KOPT-K1 (cell line): ENCODE measurements at regions not wholly inside any gene's neighbourhood (a gene's known extent, or its start where the extent isn't known, plus 50 kb on each side); places are given as distances from the start of the nearest gene placed in this dataset.

Source experiments
- H3K27ac ChIP-seq: fragments of 200-600 bp; sonication (generic); 2 replicates; pipeline ENCODE4 v1.5.1; 2016; ENCODE audit warnings: antibody characterized with exemption, mild to moderate bottlenecking, low read depth, low read length; ENCODE audit not compliant: poor library complexity, severe bottlenecking
- H3K36me3 ChIP-seq: fragments of 200-600 bp; sonication (generic); 2 replicates; pipeline ENCODE4 v1.5.1; 2017; ENCODE audit warnings: antibody characterized with exemption, mild to moderate bottlenecking, low read length, moderate library complexity; ENCODE audit not compliant: insufficient read depth
- H3K9me3 ChIP-seq: fragments of 200-600 bp; sonication (generic); 2 replicates; pipeline ENCODE4 v1.5.1; 2017; ENCODE audit warnings: antibody characterized with exemption, low read length, mild to moderate bottlenecking; ENCODE audit not compliant: insufficient read depth, poor library complexity, severe bottlenecking

DNA sequence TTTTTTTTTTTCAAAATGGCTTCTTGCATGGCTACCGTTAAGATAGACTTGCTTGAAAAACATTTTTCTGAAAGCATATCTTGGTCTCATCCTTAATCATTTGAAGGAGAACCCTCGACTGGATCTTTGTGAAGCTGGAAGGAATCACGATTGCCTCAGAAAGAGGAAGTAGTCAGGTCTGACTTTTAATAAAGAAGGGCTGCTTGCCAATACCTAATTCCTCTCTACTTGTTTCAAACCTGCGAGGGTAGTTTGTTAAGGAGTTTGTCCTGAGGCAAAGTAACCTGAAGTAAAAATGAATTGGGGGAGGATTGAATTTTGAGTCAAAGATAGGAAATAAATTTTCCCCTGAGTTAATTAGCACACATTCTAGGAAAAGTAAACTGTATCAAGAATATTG lies 288.1 kb upstream of the MAP3K7 start:
- Histone ChIP-seq H3K27ac (no peak overlapping the region), H3K36me3 (no peaks in the 10 kb centered on the region), H3K9me3 (no peaks in the 10 kb centered on the region)

DNA sequence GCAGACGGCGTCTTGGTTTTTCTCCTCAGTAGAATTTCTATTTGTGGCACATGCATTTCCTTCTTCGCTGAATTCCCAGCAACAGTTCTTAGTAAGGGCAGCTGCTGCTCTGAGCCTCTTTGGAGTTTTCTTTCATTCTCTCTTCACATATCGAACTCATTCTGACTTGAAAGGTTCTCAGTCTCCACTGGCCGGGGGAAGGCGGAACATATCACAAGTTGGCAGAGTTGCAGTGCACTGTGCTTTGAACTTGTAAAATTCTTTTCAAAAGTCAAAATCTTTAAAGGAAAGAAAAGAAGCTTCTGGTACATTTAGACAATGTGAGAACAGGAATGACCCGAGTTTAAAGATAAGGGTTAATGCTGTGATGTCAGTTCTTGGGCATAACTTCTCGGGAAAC lies 286.1 kb upstream of the MAP3K7 start:
- no peaks in the 10 kb centered on the region for H3K36me3 ChIP-seq
- H3K27ac ChIP-seq: no peak overlapping the region
- no peaks in the 10 kb centered on the region for H3K9me3 ChIP-seq

DNA sequence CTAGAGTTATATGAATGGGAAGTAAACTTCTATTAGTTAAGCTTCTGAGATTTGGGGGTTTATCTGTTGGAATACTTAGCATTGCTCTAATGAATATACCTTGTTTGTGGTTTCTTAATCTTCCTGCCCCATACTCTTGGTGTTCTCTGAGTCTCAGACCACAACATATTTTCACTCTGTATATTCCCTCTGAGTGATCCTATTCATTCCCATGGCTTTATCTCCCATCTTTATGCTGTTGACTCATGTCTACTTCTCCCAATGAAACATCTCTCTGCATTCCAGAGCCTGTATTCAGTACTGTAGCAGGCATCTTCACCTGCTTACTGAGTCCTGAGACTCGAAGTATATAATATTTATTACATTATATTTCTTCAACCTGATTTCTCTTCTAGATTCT lies 283.7 kb upstream of the MAP3K7 start:
- Histone ChIP-seq H3K27ac (no peak overlapping the region), H3K36me3 (no peaks in the 10 kb centered on the region), H3K9me3 (no peaks in the 10 kb centered on the region)

DNA sequence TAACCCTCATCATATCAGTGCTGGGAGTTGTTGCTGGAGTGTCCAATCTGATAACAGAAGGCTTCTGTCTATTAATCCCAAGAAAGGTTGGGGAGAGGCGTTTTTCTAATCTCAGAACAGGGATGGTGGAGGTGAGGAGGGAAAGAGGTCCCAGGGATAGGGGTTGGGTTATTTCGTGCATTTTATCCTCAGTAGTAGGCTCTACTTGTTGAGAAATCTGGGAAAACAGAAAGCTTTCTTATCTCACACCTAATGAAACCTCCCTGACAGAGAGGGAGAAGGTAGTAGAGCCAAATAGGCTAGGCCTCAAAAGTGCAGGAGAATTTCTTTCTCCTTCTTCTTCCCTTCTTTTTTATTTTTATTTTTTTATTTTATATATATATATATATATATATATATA lies 281.8 kb upstream of the MAP3K7 start:
- Histone ChIP-seq H3K9me3 (no peaks in the 10 kb centered on the region), H3K27ac (no peak overlapping the region), H3K36me3 (no peaks in the 10 kb centered on the region)

DNA sequence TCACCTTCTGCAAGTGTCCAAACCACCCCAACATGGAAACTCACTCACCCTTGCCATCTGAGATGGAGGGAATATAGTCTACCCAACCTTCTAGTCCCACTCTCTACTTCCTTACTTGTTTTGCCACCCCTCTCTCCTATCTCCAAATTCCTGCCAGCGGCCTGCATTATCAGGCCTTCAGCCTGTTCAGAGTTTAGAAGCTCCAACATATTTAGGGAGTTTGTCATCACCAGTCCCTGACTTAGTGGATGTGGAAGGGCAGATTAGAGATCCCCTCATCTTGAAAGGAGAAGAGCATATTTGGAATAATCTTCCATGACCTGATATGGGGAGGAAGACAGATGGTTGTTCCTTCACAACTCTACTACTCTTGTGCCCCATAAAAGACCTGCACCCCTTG lies 281.4 kb upstream of the MAP3K7 start:
- Histone ChIP-seq H3K36me3 (no peaks in the 10 kb centered on the region), H3K9me3 (no peaks in the 10 kb centered on the region), H3K27ac (no peak overlapping the region)

DNA sequence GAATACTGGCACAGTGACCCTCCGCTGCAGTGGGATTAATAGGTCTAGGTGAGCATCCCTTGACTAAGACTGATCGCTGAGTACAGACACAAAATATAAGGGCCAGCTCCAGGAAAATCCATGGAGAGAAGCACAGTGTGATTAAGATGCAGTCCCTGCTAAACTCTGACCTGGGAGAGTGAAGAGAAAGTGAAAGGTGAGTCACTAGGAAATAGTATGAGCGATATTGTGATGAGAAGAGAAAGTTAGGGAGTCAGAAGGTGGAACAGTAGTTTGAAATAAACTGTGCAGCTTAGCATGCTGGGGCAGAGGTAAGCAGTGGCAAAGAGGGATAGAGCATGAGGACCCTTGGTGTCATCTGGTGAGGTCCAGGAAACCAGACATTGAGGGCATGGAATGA lies 278.6 kb upstream of the MAP3K7 start:
- H3K9me3 ChIP-seq: no peaks in the 10 kb centered on the region
- no peak overlapping the region for H3K27ac ChIP-seq
- H3K36me3 ChIP-seq: no peaks in the 10 kb centered on the region

DNA sequence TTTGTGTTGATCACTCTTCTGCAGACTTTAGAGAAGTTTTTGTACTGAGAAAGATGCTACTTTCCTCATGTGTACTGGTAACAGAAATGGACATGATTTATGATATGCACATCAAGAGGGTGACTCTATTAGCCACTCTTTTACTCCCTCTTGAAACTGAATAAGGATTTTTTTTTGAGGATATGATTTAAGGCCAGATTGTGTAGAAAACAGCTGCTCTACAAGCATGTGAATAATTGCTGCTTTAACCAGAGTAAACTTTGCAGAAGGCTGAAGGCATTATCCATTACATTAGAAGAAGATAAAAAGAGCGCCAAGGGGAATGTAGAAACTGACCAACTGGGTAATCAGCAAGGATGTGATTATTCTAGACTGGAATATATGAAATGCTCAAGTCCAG lies 276.2 kb upstream of the MAP3K7 start:
- no peaks in the 10 kb centered on the region for H3K36me3 ChIP-seq
- H3K9me3 ChIP-seq: no peaks in the 10 kb centered on the region
- H3K27ac ChIP-seq: no peak overlapping the region

DNA sequence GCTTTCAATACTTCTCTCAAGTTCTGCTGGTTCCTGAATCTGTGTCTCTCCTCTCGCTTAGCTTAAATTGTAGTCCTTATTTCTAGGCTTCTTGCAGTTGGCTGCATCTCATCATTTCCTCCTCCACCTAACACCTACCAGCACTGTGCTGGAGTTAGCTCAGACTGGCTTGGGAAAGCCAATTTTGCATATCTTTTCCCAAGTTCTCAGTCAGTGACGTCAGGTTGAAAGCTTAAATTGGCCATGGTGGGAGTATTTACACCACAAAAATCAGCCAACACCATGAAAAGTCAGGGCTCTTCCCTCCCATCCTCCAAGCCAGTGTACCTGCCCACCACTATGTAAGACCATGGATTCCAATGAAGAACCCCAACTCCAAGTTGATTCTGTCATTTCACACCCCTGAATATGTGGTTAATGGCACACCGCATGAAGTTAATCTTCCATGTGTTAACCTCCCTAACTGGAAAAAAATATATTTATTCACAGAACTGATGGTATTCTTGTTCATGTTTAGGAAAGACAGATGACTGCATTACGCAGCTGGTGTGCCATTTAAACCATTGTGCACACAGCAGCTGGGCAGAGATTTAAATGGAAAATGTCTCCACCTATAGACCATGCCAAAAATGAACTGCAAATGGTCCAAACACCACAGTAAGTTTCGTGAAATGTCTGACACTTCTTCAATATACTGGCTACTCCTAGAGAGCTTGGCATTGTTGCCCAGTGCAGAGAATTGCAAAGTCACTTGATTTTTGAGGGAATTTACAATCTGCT lies 274.1 kb upstream of the MAP3K7 start:
- Histone ChIP-seq H3K36me3 (no peaks in the 10 kb centered on the region), H3K9me3 (no peaks in the 10 kb centered on the region), H3K27ac (no peak overlapping the region)

DNA sequence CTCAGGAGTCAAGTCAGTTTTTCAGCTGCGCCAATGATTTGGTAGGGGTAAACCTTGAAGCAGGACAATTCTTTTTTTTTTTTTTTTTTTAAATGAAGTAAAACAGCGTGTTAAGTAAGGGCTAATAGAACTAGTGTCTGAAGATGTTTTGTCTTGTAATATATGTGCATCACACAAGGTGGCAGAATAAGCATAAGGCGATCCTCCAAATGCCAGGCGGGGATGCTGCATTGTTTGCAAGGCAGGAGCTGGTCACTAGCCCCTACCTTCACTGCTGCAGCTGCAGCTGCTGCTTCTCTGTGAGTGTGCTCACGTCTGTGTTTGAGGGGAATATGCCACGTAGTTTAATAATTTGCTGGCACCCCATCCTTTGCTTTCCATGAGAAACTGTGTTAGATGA lies 272.7 kb upstream of the MAP3K7 start:
- H3K9me3 ChIP-seq: no peaks in the 10 kb centered on the region
- H3K36me3 ChIP-seq: no peaks in the 10 kb centered on the region
- H3K27ac ChIP-seq: no peak overlapping the region

DNA sequence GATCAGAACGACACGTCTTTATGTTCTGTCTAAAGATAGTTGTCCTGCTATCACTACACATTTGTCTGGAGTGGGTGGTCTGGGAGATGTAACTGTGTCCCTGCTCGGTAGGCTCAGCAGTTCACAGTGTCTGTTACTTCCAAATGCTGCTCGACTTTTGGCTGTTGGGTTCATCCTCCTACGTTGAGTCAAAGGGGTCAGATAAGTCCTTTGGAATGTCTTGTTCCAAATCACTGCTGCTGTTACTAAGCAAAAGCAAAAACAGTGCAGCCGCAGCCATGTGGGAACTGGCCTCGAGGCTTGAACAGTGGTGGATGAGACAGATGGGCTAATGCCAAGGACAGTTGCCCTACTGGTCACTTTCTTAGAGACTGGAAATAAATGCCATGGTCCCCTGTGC lies 272.2 kb upstream of the MAP3K7 start:
- H3K27ac ChIP-seq: no peak overlapping the region
- H3K36me3 ChIP-seq: no peaks in the 10 kb centered on the region
- H3K9me3 ChIP-seq: no peaks in the 10 kb centered on the region

DNA sequence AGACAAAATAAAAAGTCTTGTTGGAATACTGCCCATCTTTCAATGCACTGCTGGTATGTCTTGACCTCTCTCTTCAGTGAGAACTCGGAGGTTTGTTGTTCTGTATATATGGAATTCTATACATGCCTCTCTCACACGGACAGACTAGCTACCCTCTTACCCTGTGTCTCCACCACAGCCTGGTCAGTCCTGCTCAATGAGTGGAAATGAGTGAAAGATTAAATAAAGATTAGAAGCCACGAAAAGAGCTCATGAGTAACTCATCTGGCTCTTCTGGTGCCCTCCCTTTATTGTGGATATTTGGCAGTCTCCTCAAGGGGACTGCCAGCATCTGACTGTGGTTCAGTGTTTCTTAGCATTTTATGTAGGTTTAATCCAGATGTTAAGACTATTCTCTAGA lies 262.8 kb upstream of the MAP3K7 start:
- Histone ChIP-seq H3K36me3 (no peaks in the 10 kb centered on the region), H3K27ac (no peak overlapping the region), H3K9me3 (no peaks in the 10 kb centered on the region)

DNA sequence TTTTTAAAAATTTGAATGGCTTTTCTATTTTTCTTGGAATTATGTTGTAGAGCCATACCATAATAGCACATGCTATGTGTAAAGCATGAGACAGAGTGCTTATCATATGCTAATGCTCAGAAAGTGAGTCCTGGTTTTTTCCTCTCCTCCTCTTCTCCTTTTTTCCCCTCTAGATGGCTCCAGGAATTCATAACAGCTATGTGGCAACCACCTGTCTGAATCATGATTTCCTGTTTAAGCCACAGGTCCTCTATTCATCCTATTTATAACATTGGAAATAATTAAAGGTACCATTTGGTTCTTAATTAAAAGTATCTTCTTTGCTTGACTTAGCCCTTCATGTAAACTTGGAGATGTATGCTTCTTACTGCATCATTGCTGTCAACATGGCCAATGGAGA lies 260.0 kb upstream of the MAP3K7 start:
- Histone ChIP-seq H3K9me3 (no peaks in the 10 kb centered on the region), H3K27ac (no peak overlapping the region), H3K36me3 (no peaks in the 10 kb centered on the region)

DNA sequence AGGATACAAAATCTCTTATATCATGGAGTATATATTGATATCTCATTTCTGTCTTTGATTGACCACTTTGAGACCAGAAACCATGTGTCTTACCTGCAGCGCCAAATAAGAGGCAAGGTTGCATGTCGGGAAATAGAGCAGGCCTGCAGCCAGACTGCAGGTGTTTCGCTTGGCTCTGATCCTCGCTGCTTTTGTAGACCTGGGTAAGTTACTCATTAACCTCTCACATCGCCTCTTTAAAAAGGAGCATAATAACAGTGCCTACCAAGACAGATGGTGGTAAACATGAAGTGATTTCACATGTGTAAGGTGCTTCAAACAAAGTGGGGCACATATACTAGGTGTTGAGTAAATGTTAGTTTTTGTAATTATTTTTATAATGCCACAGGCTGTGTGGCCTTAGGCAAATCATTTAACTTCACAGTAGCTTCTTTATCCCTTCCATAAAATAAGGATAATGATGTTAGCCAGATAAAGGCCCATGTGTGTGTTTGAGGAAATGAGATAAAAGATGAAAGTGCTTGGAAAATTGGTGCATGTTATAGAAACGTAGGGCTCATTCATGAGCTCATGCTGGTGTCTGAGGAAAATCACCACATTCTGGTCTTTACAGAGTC lies 248.8 kb upstream of the MAP3K7 start:
- Histone ChIP-seq H3K36me3 (no peaks in the 10 kb centered on the region), H3K27ac (no peak overlapping the region)

DNA sequence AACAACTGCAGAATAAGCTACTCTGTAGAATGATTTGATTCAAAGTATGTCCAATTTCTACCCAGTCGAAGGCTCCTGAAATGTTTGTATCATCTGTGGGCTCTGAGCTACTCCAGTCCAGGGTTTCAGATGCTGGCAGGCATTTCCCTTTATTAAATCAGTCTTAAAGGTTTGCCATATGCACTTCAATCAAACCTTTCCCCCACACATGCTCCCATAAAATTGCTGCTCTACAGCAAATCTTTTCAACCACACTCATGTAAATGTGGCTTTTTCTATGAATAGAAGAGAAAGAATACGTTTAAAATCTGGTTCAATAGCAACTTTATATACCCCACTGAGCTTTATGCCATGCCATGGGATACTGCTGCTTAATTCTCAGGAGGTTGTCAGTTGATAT lies 242.4 kb upstream of the MAP3K7 start:
- no peaks in the 10 kb centered on the region for H3K9me3 ChIP-seq
- no peak overlapping the region for H3K27ac ChIP-seq
- no peaks in the 10 kb centered on the region for H3K36me3 ChIP-seq

More for the DNA sequence above, 248.8 kb upstream of the MAP3K7 start:
- H3K9me3 ChIP-seq: no peaks in the 10 kb centered on the region

DNA sequence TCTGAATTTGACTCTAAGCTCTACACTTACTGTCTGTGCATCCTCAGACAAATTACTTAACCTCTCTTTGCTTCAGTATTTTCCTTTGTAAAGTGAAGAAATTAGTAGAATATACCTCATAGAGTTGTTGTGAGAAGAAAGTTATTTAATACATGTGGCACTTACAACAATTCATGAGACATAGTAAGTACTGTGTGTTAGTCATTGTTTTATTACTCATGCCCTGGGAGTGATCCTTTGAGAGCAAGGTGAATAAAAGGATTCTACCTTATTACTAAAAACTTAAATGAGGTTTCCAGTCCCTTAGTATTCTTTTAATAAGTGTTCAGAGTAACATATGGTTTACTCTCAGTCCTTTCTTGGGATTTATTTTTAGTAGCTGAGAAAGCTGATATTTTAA lies 233.6 kb upstream of the MAP3K7 start:
- no peaks in the 10 kb centered on the region for H3K36me3 ChIP-seq
- H3K9me3 ChIP-seq: no peaks in the 10 kb centered on the region
- H3K27ac ChIP-seq: no peak overlapping the region

DNA sequence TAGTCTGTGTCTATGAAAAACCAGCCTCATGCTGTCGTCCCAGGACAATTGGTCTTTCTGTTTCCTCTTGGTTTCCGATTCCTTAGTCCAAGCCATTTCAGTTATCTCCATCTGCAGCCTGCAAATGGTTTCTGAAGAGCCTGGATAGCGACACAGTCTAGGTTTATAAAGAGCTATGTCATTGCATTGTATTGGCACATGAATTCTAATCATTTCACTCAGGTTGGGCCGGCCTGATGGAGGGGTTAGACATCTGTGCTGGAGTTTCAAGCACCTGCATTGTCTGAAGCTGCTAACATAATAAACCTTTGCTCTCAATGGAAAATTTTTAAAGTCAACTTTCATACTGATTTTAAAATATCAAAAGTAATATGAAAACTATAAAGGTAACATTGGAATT lies 232.6 kb upstream of the MAP3K7 start:
- Histone ChIP-seq H3K36me3 (no peaks in the 10 kb centered on the region), H3K27ac (no peak overlapping the region), H3K9me3 (no peaks in the 10 kb centered on the region)
